HCT116 (cell line): ENCODE measurements at regions not wholly inside any gene's neighbourhood (a gene's known extent, or its start where the extent isn't known, plus 50 kb on each side); places are given as distances from the start of the nearest gene placed in this dataset.

Experiments
- ATAC-seq: fragments of 200-7000 bp; cut with Tn5 transposase; 2 replicates; pipeline ENCODE4 v1.9.1; 2020; ENCODE audit warnings: mild to moderate bottlenecking, moderate library complexity
- BruUV-seq: library from RNA; stranded (reverse); fragments of 400-500 nt; replicated peaks from 2 replicates; lab custom pipeline; 2021; lab: Mats Ljungman, UMichigan
- CTCF ChIA-PET: fragments of 300-600 bp; sonication (Branson Sonifier 250); formaldehyde crosslinking; loops from one replicate; lab custom pipeline; 2021; ENCODE audit warnings: antibody characterized with exemption; lab: Charles Lee
- POLR2A ChIA-PET: fragments of 300-600, 350-600 bp; sonication (Branson Sonifier 250); formaldehyde crosslinking; loops from one replicate; lab custom pipeline; 2021; ENCODE audit warnings: antibody characterized with exemption; lab: Charles Lee
- RAD21 ChIA-PET, 2 experiments: fragments of 300-600 bp; sonication (Branson Sonifier 250); formaldehyde crosslinking; loops; one replicate each; lab custom pipeline; 2023; ENCODE audit warnings: low total read pairs in 2 of 2; ENCODE audit not compliant: uncharacterized antibody in 2 of 2, unreplicated experiment in 2 of 2, low non-redundant PET in 1 of 2; lab: Charles Lee
- DNase-seq: peaks from one replicate; pipeline ENCODE4 v3.0.0-alpha.2; 2010; ENCODE audit warnings: low read depth, low spot score
- H2AFZ ChIP-seq: fragments of 200-600 bp; shearing (Covaris generic), sonication (generic); 2 replicates; pipeline ENCODE4 v1.6.1; 2017; ENCODE audit warnings: low read depth, mixed run types, mixed read lengths, antibody characterized with exemption, low read length; ENCODE audit not compliant: poor library complexity, severe bottlenecking
- H3K27ac ChIP-seq: 2 replicates; pipeline ENCODE4 v1.5.1; 2012; ENCODE audit warnings: low read depth, low read length
- H3K27me3 ChIP-seq: fragments of 200-600 bp; sonication (generic); 2 replicates; pipeline ENCODE4 v1.6.1; 2016; ENCODE audit warnings: mixed run types, low read length, mixed read lengths; ENCODE audit not compliant: insufficient read depth
- H3K36me3 ChIP-seq, 2 experiments: fragments of 200-500 bp in 1 of 2; fragments of 200-600 bp in 1 of 2; sonication (Bioruptor generic) in 1 of 2; sonication (generic) in 1 of 2; 2 replicates each; pipeline versions ENCODE4 v1.5.1 to v1.6.1; 2014 to 2016; ENCODE audit warnings: low read length in 2 of 2, inconsistent platforms in 1 of 2, mixed read lengths in 1 of 2, mixed run types in 1 of 2; ENCODE audit not compliant: insufficient read depth in 2 of 2, control insufficient read depth in 1 of 2
- H3K4me1 ChIP-seq, 2 experiments: fragments of 200-600 bp in 1 of 2; sonication (generic) in 1 of 2; 2 replicates each; pipeline versions ENCODE4 v1.5.1 to v1.6.1; 2012 to 2017; ENCODE audit warnings: low read length in 2 of 2, inconsistent platforms in 1 of 2, mild to moderate bottlenecking in 1 of 2, mixed read lengths in 1 of 2, mixed run types in 1 of 2, moderate library complexity in 1 of 2; ENCODE audit not compliant: insufficient read depth in 2 of 2, control insufficient read depth in 1 of 2
- H3K4me2 ChIP-seq: fragments of 200-600 bp; sonication (generic); 2 replicates; pipeline ENCODE4 v1.6.1; 2017; ENCODE audit warnings: mixed run types, low read length, mixed read lengths
- H3K4me3 ChIP-seq, 2 experiments: fragments of 200-600 bp in 1 of 2; sonication (generic) in 1 of 2; replicated peaks in 1 of 2; 2 replicates each; pipeline ENCODE4 v1.5.1; 2011 to 2016; ENCODE audit warnings: low read length in 2 of 2, control low read depth in 1 of 2, low read depth in 1 of 2, mild to moderate bottlenecking in 1 of 2, mixed read lengths in 1 of 2, mixed run types in 1 of 2
- H3K79me2 ChIP-seq: fragments of 200-600 bp; sonication (generic); 2 replicates; pipeline ENCODE4 v1.6.1; 2017; ENCODE audit warnings: mild to moderate bottlenecking, mixed run types, low read length, moderate library complexity, mixed read lengths; ENCODE audit not compliant: insufficient read depth
- H3K9ac ChIP-seq: fragments of 200-600 bp; sonication (generic); 2 replicates; pipeline ENCODE4 v1.6.1; 2016; ENCODE audit warnings: low read length, mixed read lengths
- H3K9me2 ChIP-seq: fragments of 200-600 bp; sonication (generic), shearing (Covaris generic); 2 replicates; pipeline ENCODE4 v1.6.1; 2017; ENCODE audit warnings: mixed run types, mild to moderate bottlenecking, moderate library complexity; ENCODE audit not compliant: insufficient read depth
- H3K9me3 ChIP-seq, 2 experiments: fragments of 200-500 bp in 1 of 2; fragments of 200-600 bp in 1 of 2; sonication (Bioruptor generic) in 1 of 2; sonication (generic) in 1 of 2; 2 replicates each; pipeline ENCODE4 v1.6.1; 2014 to 2017; ENCODE audit warnings: low read length in 2 of 2, mixed read lengths in 2 of 2, inconsistent platforms in 1 of 2, low read depth in 1 of 2, mild to moderate bottlenecking in 1 of 2, mixed run types in 1 of 2, moderate library complexity in 1 of 2; ENCODE audit not compliant: control insufficient read depth in 1 of 2, insufficient read depth in 1 of 2
- H4K20me1 ChIP-seq: fragments of 200-600 bp; sonication (generic), shearing (Covaris generic); 2 replicates; pipeline ENCODE4 v1.6.1; 2017; ENCODE audit warnings: mixed run types, mild to moderate bottlenecking, moderate library complexity; ENCODE audit not compliant: insufficient read depth
- ATF3 ChIP-seq: IDR thresholded peaks from 2 replicates; pipeline ENCODE4 v1.6.1; 2012
- EGR1 ChIP-seq: IDR thresholded peaks from 2 replicates; pipeline ENCODE4 v1.6.1; 2012; ENCODE audit warnings: low read depth
- ELF1 ChIP-seq: IDR thresholded peaks from 2 replicates; pipeline ENCODE4 v1.6.1; 2012; ENCODE audit warnings: low read depth, borderline replicate concordance
- EZH2phosphoT487 ChIP-seq: fragments of 200-600 bp; IDR thresholded peaks from 2 replicates; pipeline ENCODE4 v1.6.1; 2018; ENCODE audit warnings: antibody characterized with exemption, borderline replicate concordance
- FOSL1 ChIP-seq: IDR thresholded peaks from 2 replicates; pipeline ENCODE4 v1.6.1; 2012; ENCODE audit warnings: low read depth
- YY1 ChIP-seq: IDR thresholded peaks from 2 replicates; pipeline ENCODE4 v1.6.1; 2011; ENCODE audit warnings: low read length, low read depth, moderate library complexity, mild to moderate bottlenecking; ENCODE audit not compliant: insufficient replicate concordance; ENCODE audit errors: extremely low read depth
- ZNF274 ChIP-seq: fragments of 200-500 bp; sonication (Bioruptor generic); IDR thresholded peaks from 2 replicates; pipeline ENCODE4 v1.6.1; 2014; ENCODE audit warnings: mild to moderate bottlenecking, low read depth, low read length, inconsistent platforms
- intact Hi-C: fragments of 100-400 bp; cut with micrococcal nuclease; formaldehyde crosslinking; loops from 2 replicates; pipeline ENCODE4 v1.10.0; 2022

DNA sequence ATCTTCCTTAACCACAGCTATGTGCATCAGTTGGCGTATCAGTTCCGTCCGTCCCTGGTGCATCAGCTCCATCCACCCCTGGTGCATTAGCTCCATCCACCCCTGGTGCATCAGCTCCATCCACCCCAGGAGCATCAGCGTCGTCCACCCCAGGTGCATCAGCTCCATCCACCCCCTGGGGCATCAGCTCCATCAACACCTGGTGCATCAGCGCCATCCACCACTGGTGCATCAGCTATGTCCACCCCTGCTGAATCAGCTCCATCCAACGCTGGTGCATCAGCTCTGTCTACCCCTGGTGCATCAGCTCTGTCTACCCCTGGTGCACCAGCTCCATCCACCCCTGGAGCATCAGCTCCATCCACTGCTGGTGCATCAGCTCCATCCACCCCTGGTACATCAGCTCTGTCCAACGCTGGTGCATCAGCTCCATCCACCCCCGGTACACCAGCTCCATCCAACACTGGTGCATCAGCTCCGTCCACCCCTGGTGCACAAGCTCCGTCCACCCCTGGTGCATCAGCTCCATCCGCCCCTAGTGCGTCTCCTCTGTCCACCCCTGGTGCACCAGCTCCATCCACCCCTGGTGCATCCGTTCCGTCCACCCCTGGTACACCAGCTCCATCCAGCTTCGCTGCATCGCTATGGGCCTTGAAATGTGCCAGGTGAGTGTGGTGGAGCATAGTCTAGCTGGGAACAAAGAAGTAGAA lies 106.6 kb upstream of the ZBTB40 start:
- no peak overlapping the region for H2AFZ ChIP-seq
- no peaks in the 10 kb centered on the region for H3K79me2 ChIP-seq
- H3K4me3 ChIP-seq, result no peak overlapping the region
- no peak for ATAC-seq
- BruUV-seq, result no TSS peak
- peaks cover 17% of the 10 kb centered on the region; the same call in 1 of the 2 replicates for H3K27me3 ChIP-seq
- CTCF ChIA-PET, result no interaction called here
- POLR2A ChIA-PET, result no interaction called here
- no peaks in the 10 kb centered on the region for H3K4me1 ChIP-seq
- intact Hi-C loops, result no loop called here
- H3K9me3 ChIP-seq, result no peaks in the 10 kb centered on the region
- TF ChIP-seq ELF1, result no peak
- no peak for TF ChIP-seq ZNF274
- no peak for TF ChIP-seq YY1
- no peak for TF ChIP-seq EZH2phosphoT487
- H3K36me3 ChIP-seq, result no peaks in the 10 kb centered on the region
- RAD21 ChIA-PET, result no interaction called here
- no peak overlapping the region for H3K9ac ChIP-seq
- H3K4me2 ChIP-seq, result no peak overlapping the region
- no peak for DNase-seq
- no peaks in the 10 kb centered on the region for H4K20me1 ChIP-seq
- no peak overlapping the region for H3K27ac ChIP-seq
- H3K9me2 ChIP-seq, result no peaks in the 10 kb centered on the region

- ChIA-PET POLR2A (no interaction called here), CTCF (no interaction called here), RAD21 (no interaction called here)
- no peaks in the 10 kb centered on the region for H3K9me3 ChIP-seq
- no peak for TF ChIP-seq EGR1
- TF ChIP-seq ATF3, result no peak
- no peak for TF ChIP-seq FOSL1
- no peak overlapping the region for H3K4me3 ChIP-seq
- H2AFZ ChIP-seq, result no peak overlapping the region
- H3K27ac ChIP-seq, result no peak overlapping the region
- intact Hi-C loops, result no loop called here
- ATAC-seq (no peak), DNase-seq (no peak)
- no peaks in the 10 kb centered on the region for H4K20me1 ChIP-seq
- no peaks in the 10 kb centered on the region for H3K4me1 ChIP-seq
- no peaks in the 10 kb centered on the region for H3K36me3 ChIP-seq
- H3K9me2 ChIP-seq, result no peaks in the 10 kb centered on the region
- no peak overlapping the region for H3K4me2 ChIP-seq
- H3K9ac ChIP-seq, result no peak overlapping the region
- peaks cover 17% of the 10 kb centered on the region; the same call in 1 of the 2 replicates for H3K27me3 ChIP-seq
- no TSS peak for BruUV-seq
- no peaks in the 10 kb centered on the region for H3K79me2 ChIP-seq
These were observed 103.5 kb upstream of the ZBTB40 start for GRCh38 chr1:22347854-22348760.
